AML-193 (cell line): ENCODE measurements at regions not wholly inside any gene's neighbourhood (a gene's known extent, or its start where the extent isn't known, plus 50 kb on each side); places are given as distances from the start of the nearest gene placed in this dataset.
"Not testable (repeated sequence)": the region's sequence is repeated elsewhere in the genome, so short reads cannot be mapped to it uniquely, and the experiment has no call there.

Experiments used
- DNase-seq, 2 experiments: peaks; one replicate each; lab custom pipeline; 2025; lab: John Stamatoyannopoulos, UW

- DNase-seq = no peak
Observed at GRCh38 chr4:134708026-134708425, 506.4 kb upstream of the PABPC4L start.

- no peak for DNase-seq
Observed at GRCh38 chr4:134702374-134702773, 500.8 kb upstream of the PABPC4L start.

GRCh38 chr4:134700251-134700650 lies 498.7 kb upstream of the PABPC4L start:
- DNase-seq = no peak

- DNase-seq = not testable (repeated sequence)
Observed at GRCh38 chr4:134698831-134699230, 497.2 kb upstream of the PABPC4L start.

- DNase-seq = no peak
Observed at GRCh38 chr4:134695433-134695832, 493.8 kb upstream of the PABPC4L start.

- no peak for DNase-seq
Observed at GRCh38 chr4:134691915-134692314, 490.3 kb upstream of the PABPC4L start.

- DNase-seq = no peak
Observed at GRCh38 chr4:134687646-134688628, 486.3 kb upstream of the PABPC4L start.

GRCh38 chr4:134677209-134677814 lies 475.7 kb upstream of the PABPC4L start:
- DNase-seq = no peak

GRCh38 chr4:134668237-134668636 lies 466.6 kb upstream of the PABPC4L start:
- DNase-seq = no peak

GRCh38 chr4:134666640-134667039 lies 465.1 kb upstream of the PABPC4L start:
- DNase-seq = no peak

GRCh38 chr4:134665429-134665828 lies 463.8 kb upstream of the PABPC4L start:
- DNase-seq = no peak

- no peak for DNase-seq
Observed at GRCh38 chr4:134663742-134664141, 462.2 kb upstream of the PABPC4L start.

GRCh38 chr4:134650461-134650860 lies 448.9 kb upstream of the PABPC4L start:
- no peak for DNase-seq

GRCh38 chr4:134645778-134646177 lies 444.2 kb upstream of the PABPC4L start:
- DNase-seq = no peak

- DNase-seq = no peak
Observed at GRCh38 chr4:134636338-134637051, 434.9 kb upstream of the PABPC4L start.

- DNase-seq = no peak
Observed at GRCh38 chr4:134634301-134634700, 432.7 kb upstream of the PABPC4L start.

GRCh38 chr4:134632056-134632455 lies 430.5 kb upstream of the PABPC4L start:
- DNase-seq = no peak

- no peak for DNase-seq
Observed at GRCh38 chr4:134628066-134628465, 426.5 kb upstream of the PABPC4L start.

- no peak for DNase-seq
Observed at GRCh38 chr4:134627366-134627765, 425.8 kb upstream of the PABPC4L start.

GRCh38 chr4:134624365-134624764 lies 422.8 kb upstream of the PABPC4L start:
- DNase-seq = no peak

- DNase-seq = not testable (repeated sequence)
Observed at GRCh38 chr4:134622626-134623575, 421.3 kb upstream of the PABPC4L start.
